H1 (cell line): ENCODE measurements at regions not wholly inside any gene's neighbourhood (a gene's known extent, or its start where the extent isn't known, plus 50 kb on each side); places are given as distances from the start of the nearest gene placed in this dataset.

ENCODE experiments used
- CTCF ChIA-PET: fragments of 300-600 bp; sonication (Branson Sonifier 250); formaldehyde crosslinking; loops from one replicate; lab custom pipeline; 2021; ENCODE audit not compliant: partially characterized antibody; lab: Charles Lee
- POLR2A ChIA-PET: fragments of 300-600 bp; sonication (Branson Sonifier 250); formaldehyde crosslinking; loops from one replicate; lab custom pipeline; 2021; ENCODE audit warnings: inconsistent platforms; ENCODE audit not compliant: partially characterized antibody; lab: Charles Lee
- DNase-seq, 2 experiments: peaks; one replicate each; pipeline versions ENCODE4 v3.0.0 to v3.0.0-alpha.2; 2010 to 2022; ENCODE audit warnings: low spot score in 2 of 2, low read depth in 1 of 2, mixed read lengths in 1 of 2
- FAIRE-seq: peaks from 2 replicates; lab custom pipeline; 2011; peaks lifted over from hg19 to GRCh38; lab: Jason Lieb, UNC
- H2AFZ ChIP-seq: 2 replicates; pipeline ENCODE4 v1.8.1; 2012; ENCODE audit warnings: low read length, inconsistent platforms
- H2AK5ac ChIP-seq: 2 replicates; pipeline ENCODE4 v1.6.1; 2013; ENCODE audit warnings: low read depth, low read length
- H2BK120ac ChIP-seq: replicated peaks from 2 replicates; pipeline ENCODE3; 2013; ENCODE audit warnings: low read depth, low read length, inconsistent platforms
- H2BK12ac ChIP-seq: 2 replicates; pipeline ENCODE4 v1.6.1; 2013; ENCODE audit warnings: low read depth, low read length
- H2BK15ac ChIP-seq: 2 replicates; pipeline ENCODE4 v1.6.1; 2013; ENCODE audit warnings: low read length
- H2BK20ac ChIP-seq: 2 replicates; pipeline ENCODE4 v1.6.1; 2013; ENCODE audit warnings: low read length
- H2BK5ac ChIP-seq: 2 replicates; pipeline ENCODE4 v1.6.1; 2013; ENCODE audit warnings: low read depth, low read length
- H3K14ac ChIP-seq: 2 replicates; pipeline ENCODE4 v1.6.1; 2013; ENCODE audit warnings: inconsistent platforms; ENCODE audit not compliant: insufficient read length
- H3K18ac ChIP-seq: 2 replicates; pipeline ENCODE4 v1.6.1; 2013; ENCODE audit warnings: low read length; ENCODE audit errors: extremely low read depth
- H3K23ac ChIP-seq: 2 replicates; pipeline ENCODE4 v1.6.1; 2013; ENCODE audit warnings: inconsistent platforms; ENCODE audit not compliant: insufficient read length
- H3K23me2 ChIP-seq: 2 replicates; pipeline ENCODE4 v1.6.1; 2013; ENCODE audit warnings: low read depth, low read length
- H3K27ac ChIP-seq: 2 replicates; pipeline ENCODE4 v1.6.1; 2011; ENCODE audit warnings: low read depth, low read length, inconsistent platforms
- H3K27me3 ChIP-seq, 4 experiments: replicated peaks in 1 of 4; 1 replicate in 1 of 4; 2 replicates in 3 of 4; pipeline versions ENCODE4 v1.6.1 to v1.8.1; 2011 to 2013; ENCODE audit warnings: low read length in 3 of 4, mild to moderate bottlenecking in 3 of 4, inconsistent platforms in 2 of 4, mixed read lengths in 2 of 4, moderate library complexity in 1 of 4; ENCODE audit not compliant: control insufficient read depth in 3 of 4, insufficient read depth in 3 of 4; ENCODE audit errors: extremely low read depth in 1 of 4
- H3K36me3 ChIP-seq, 4 experiments: 2 replicates each; pipeline versions ENCODE4 v1.6.1 to v1.8.1; 2011 to 2013; ENCODE audit warnings: mild to moderate bottlenecking in 4 of 4, low read length in 3 of 4, moderate library complexity in 2 of 4, control low read depth in 1 of 4, inconsistent platforms in 1 of 4; ENCODE audit not compliant: insufficient read depth in 4 of 4, control insufficient read depth in 2 of 4
- H3K4ac ChIP-seq: replicated peaks from 2 replicates; pipeline ENCODE3; 2013; ENCODE audit warnings: low read length, low read depth, mixed read lengths, inconsistent platforms; ENCODE audit not compliant: insufficient read length
- H3K4me1 ChIP-seq, 4 experiments: replicated peaks in 1 of 4; 1 replicate in 1 of 4; 2 replicates in 3 of 4; pipeline versions ENCODE4 v1.6.1 to v1.8.1; 2011 to 2013; ENCODE audit warnings: low read length in 3 of 4, inconsistent platforms in 2 of 4, mixed read lengths in 1 of 4; ENCODE audit not compliant: insufficient read depth in 4 of 4, control insufficient read depth in 3 of 4
- H3K4me2 ChIP-seq, 2 experiments: 2 replicates each; pipeline versions ENCODE4 v1.6.1 to v1.8.1; 2011 to 2013; ENCODE audit warnings: low read depth in 2 of 2, low read length in 2 of 2, control low read depth in 1 of 2, inconsistent platforms in 1 of 2, mild to moderate bottlenecking in 1 of 2; ENCODE audit not compliant: insufficient read depth in 1 of 2
- H3K4me3 ChIP-seq, 4 experiments: fragments of 200-600, 300-600 bp in 1 of 4; sonication (generic), shearing (Covaris generic), sonication (Bioruptor Twin) in 1 of 4; 2 replicates each; pipeline versions ENCODE4 v1.5.1 to v1.8.1; 2011 to 2016; ENCODE audit warnings: low read length in 4 of 4, low read depth in 3 of 4, control low read depth in 2 of 4, inconsistent platforms in 2 of 4, mild to moderate bottlenecking in 2 of 4, mixed read lengths in 1 of 4, moderate library complexity in 1 of 4; ENCODE audit not compliant: insufficient read depth in 2 of 4; ENCODE audit errors: extremely low read depth in 1 of 4
- H3K56ac ChIP-seq: replicated peaks from 2 replicates; pipeline ENCODE3; 2013; ENCODE audit warnings: low read depth, mild to moderate bottlenecking, mixed read lengths, low read length, inconsistent platforms; ENCODE audit not compliant: insufficient read length
- H3K79me1 ChIP-seq: 2 replicates; pipeline ENCODE4 v1.6.1; 2013; ENCODE audit warnings: low read depth, low read length, control low read depth
- H3K79me2 ChIP-seq, 2 experiments: 2 replicates each; pipeline versions ENCODE4 v1.6.1 to v1.8.1; 2012 to 2013; ENCODE audit warnings: low read length in 2 of 2, mild to moderate bottlenecking in 2 of 2, inconsistent platforms in 1 of 2; ENCODE audit not compliant: insufficient read depth in 2 of 2, control insufficient read depth in 1 of 2
- H3K9ac ChIP-seq, 4 experiments: replicated peaks in 1 of 4; 1 replicate in 1 of 4; 2 replicates in 3 of 4; pipeline versions ENCODE4 v1.6.1 to v1.8.1; 2011 to 2013; ENCODE audit warnings: low read depth in 3 of 4, low read length in 3 of 4, control low read depth in 2 of 4, mild to moderate bottlenecking in 2 of 4, moderate library complexity in 2 of 4, inconsistent platforms in 1 of 4; ENCODE audit errors: extremely low read depth in 1 of 4
- H3K9me3 ChIP-seq, 2 experiments: 2 replicates each; pipeline versions ENCODE4 v1.6.1 to v1.8.1; 2012 to 2013; ENCODE audit warnings: mild to moderate bottlenecking in 2 of 2, moderate library complexity in 2 of 2, control low read depth in 1 of 2, inconsistent platforms in 1 of 2, low read depth in 1 of 2, low read length in 1 of 2, mixed read lengths in 1 of 2; ENCODE audit not compliant: insufficient read depth in 2 of 2
- H4K20me1 ChIP-seq, 2 experiments: replicated peaks in 1 of 2; 2 replicates each; pipeline versions ENCODE3 to v1.8.1; 2011 to 2013; ENCODE audit warnings: inconsistent platforms in 2 of 2, low read length in 2 of 2, mild to moderate bottlenecking in 1 of 2; ENCODE audit not compliant: insufficient read depth in 2 of 2, control insufficient read depth in 1 of 2
- H4K5ac ChIP-seq: 2 replicates; pipeline ENCODE4 v1.6.1; 2013; ENCODE audit warnings: low read length, low read depth, mixed read lengths, inconsistent platforms; ENCODE audit not compliant: insufficient read length
- H4K8ac ChIP-seq: 2 replicates; pipeline ENCODE4 v1.8.0; 2013; ENCODE audit warnings: mild to moderate bottlenecking, moderate library complexity, low read length, inconsistent platforms; ENCODE audit not compliant: insufficient read depth; ENCODE audit errors: extremely low read depth
- H4K91ac ChIP-seq: replicated peaks from 2 replicates; pipeline ENCODE3; 2013; ENCODE audit warnings: low read length, mixed read lengths, inconsistent platforms; ENCODE audit not compliant: insufficient read length
- CEBPB ChIP-seq: IDR thresholded peaks from 2 replicates; pipeline ENCODE4 v1.6.1; 2012; ENCODE audit warnings: low read depth, low read length
- WGBS, 2 experiments: shearing (Covaris generic) in 1 of 2; methylation state at CpG; one replicate each; pipeline versions ENCODE4 v1.1.6 to v1.1.7; 2013 to 2015; ENCODE audit warnings: low lambda C conversion rate in 2 of 2, mixed read lengths in 2 of 2, inconsistent platforms in 1 of 2, low coverage in 1 of 2, missing lambda C conversion rate in 1 of 2; ENCODE audit not compliant: insufficient replicate concordance in 2 of 2, insufficient coverage in 1 of 2, insufficient read length in 1 of 2; ENCODE audit errors: extremely low coverage in 1 of 2, missing lambda C conversion rate in 1 of 2; 5-methylcytosine and 5-hydroxymethylcytosine counted together
- TF ChIP-seq, protein P1 (sequence below): IDR thresholded peaks from 2 replicates; pipeline ENCODE4 v1.6.1; 2011; ENCODE audit warnings: low read length, improper control_type of control experiment

DNA sequence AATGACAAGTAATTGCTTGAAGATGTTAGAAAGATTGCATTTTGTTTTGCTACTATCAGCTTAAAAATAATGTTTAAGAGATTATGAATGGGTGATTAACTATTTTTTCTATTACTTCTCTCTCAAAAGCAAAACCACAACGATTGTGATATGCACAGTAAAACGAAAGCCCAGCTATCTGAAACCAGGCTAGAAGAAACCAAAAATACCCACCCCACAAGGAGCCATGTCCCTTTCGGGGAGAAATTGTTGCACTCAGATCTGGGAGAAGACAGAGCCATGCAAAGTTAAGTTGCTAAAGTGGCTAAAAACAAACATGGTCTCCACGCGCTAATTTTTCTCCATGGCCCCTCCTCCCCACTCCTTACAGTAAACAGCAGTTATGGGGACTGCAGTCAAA, 173.6 kb downstream of the RPS24 start:
- Histone ChIP-seq H2BK15ac (no peak overlapping the region), H3K27ac (no peak overlapping the region), H3K9me3 (no peaks in the 10 kb centered on the region), H4K20me1 (no peaks in the 10 kb centered on the region), H3K79me1 (no peaks in the 10 kb centered on the region), H3K14ac (no peak overlapping the region), H4K8ac (no peak overlapping the region), H4K91ac (no peak overlapping the region), H4K5ac (no peak overlapping the region), H3K9ac (no peak overlapping the region), H2BK12ac (no peak overlapping the region), H2BK120ac (no peak overlapping the region), H2BK20ac (no peak overlapping the region), H3K56ac (no peak overlapping the region), H3K23ac (no peak overlapping the region), H2AK5ac (no peak overlapping the region), H3K4me2 (no peak overlapping the region), H3K27me3 (no peaks in the 10 kb centered on the region), H3K23me2 (peaks cover 1% of the 10 kb centered on the region; the same call in 1 of the 2 replicates)
- DNase-seq (no peak), FAIRE-seq (no peak)
- WGBS, 2 experiments, result 77% methylated on average over 5 of the region's 5 CpGs; no CpG with 5 or more reads in 1 of the 2 experiments
- TF ChIP-seq CEBPB, result no peak
- TF ChIP-seq, protein P1, sequence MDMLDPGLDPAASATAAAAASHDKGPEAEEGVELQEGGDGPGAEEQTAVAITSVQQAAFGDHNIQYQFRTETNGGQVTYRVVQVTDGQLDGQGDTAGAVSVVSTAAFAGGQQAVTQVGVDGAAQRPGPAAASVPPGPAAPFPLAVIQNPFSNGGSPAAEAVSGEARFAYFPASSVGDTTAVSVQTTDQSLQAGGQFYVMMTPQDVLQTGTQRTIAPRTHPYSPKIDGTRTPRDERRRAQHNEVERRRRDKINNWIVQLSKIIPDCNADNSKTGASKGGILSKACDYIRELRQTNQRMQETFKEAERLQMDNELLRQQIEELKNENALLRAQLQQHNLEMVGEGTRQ, result no peak
- TF ChIP-seq, all 59 proteins: peak for 0
- H3K36me3 ChIP-seq, result no peaks in the 10 kb centered on the region
- no peaks in the 10 kb centered on the region for H3K4me1 ChIP-seq
- POLR2A ChIA-PET, result no interaction called here
- CTCF ChIA-PET, result interaction anchor here (3.5 kb wide), 1 partner anchor 160 kb away, joined by 17 read pairs; no protein-coding TSS in a partner anchor
- H2BK5ac ChIP-seq, result no peak overlapping the region
- H3K4ac ChIP-seq, result no peak overlapping the region
- H2AFZ ChIP-seq, result no peak overlapping the region
- H3K18ac ChIP-seq, result no peak overlapping the region
- no peak overlapping the region for H3K4me3 ChIP-seq
- no peaks in the 10 kb centered on the region for H3K79me2 ChIP-seq
